HepG2 (cell line): ENCODE measurements at regions not wholly inside any gene's neighbourhood (a gene's known extent, or its start where the extent isn't known, plus 50 kb on each side); places are given as distances from the start of the nearest gene placed in this dataset.

Source experiments
- ATAC-seq: fragments of 200-7000 bp; cut with Tn5 transposase; 3 replicates; pipeline ENCODE4 v1.9.1; 2020; ENCODE audit warnings: mild to moderate bottlenecking, moderate library complexity
- BruUV-seq: library from RNA; stranded (reverse); fragments of 400-500 nt; replicated peaks from 2 replicates; lab custom pipeline; 2021; lab: Mats Ljungman, UMichigan
- CTCF ChIA-PET: fragments of 300-600 bp; formaldehyde crosslinking; extraction: SDS; loops from one replicate; lab custom pipeline; 2021; ENCODE audit warnings: low total read pairs, inconsistent platforms, low intra/inter-chr PET ratio; lab: Yijun Ruan, JAX
- POLR2A ChIA-PET: fragments of 350-600 bp; sonication (Branson Sonifier 250); formaldehyde crosslinking; loops from one replicate; lab custom pipeline; 2020; ENCODE audit warnings: antibody characterized with exemption, inconsistent platforms; lab: Yijun Ruan, JAX
- DNase-seq: peaks from one replicate; pipeline ENCODE4 v3.0.0-alpha.2; 2015; ENCODE audit warnings: low spot score
- FAIRE-seq: peaks from 3 replicates; lab custom pipeline; 2011; peaks lifted over from hg19 to GRCh38; lab: Jason Lieb, UNC
- H2AFZ ChIP-seq: one replicate; pipeline ENCODE4 v1.6.1; 2011; ENCODE audit warnings: low read length, inconsistent platforms
- H3K27ac ChIP-seq: fragments of 300-600 bp; 3 replicates; pipeline ENCODE4 v1.8.0; 2011; ENCODE audit warnings: mixed run types, mild to moderate bottlenecking, mixed read lengths, low read length, inconsistent platforms; ENCODE audit not compliant: insufficient read depth; ENCODE audit errors: extremely low read length
- H3K27me3 ChIP-seq, 2 experiments: fragments of 200-600 bp in 1 of 2; 2 replicates in 1 of 2; 3 replicates in 1 of 2; pipeline versions ENCODE4 v1.6.0 to v1.8.0; 2011; ENCODE audit warnings: low read length in 2 of 2, mild to moderate bottlenecking in 2 of 2, moderate library complexity in 2 of 2, inconsistent platforms in 1 of 2; ENCODE audit not compliant: insufficient read depth in 2 of 2, control insufficient read depth in 1 of 2
- H3K36me3 ChIP-seq, 2 experiments: fragments of 200-600 bp in 1 of 2; replicated peaks in 1 of 2; 2 replicates in 1 of 2; 3 replicates in 1 of 2; pipeline versions ENCODE4 v1.5.1 to v1.8.0; 2011; ENCODE audit warnings: low read length in 2 of 2, inconsistent platforms in 1 of 2; ENCODE audit not compliant: insufficient read depth in 2 of 2, control insufficient read depth in 1 of 2
- H3K4me1 ChIP-seq: 2 replicates; pipeline ENCODE4 v1.5.1; 2012; ENCODE audit warnings: low read length, inconsistent platforms; ENCODE audit not compliant: insufficient read depth
- H3K4me2 ChIP-seq: 2 replicates; pipeline ENCODE4 v1.6.0; 2011; ENCODE audit warnings: low read depth, low read length, inconsistent platforms
- H3K4me3 ChIP-seq, 3 experiments: fragments of 200-600 bp in 1 of 3; sonication (generic), shearing (Covaris generic) in 1 of 3; replicated peaks in 1 of 3; 2 replicates each; pipeline ENCODE4 v1.5.1; 2011 to 2016; ENCODE audit warnings: low read length in 3 of 3, inconsistent platforms in 2 of 3, low read depth in 2 of 3, mild to moderate bottlenecking in 2 of 3, control low read depth in 1 of 3, mixed read lengths in 1 of 3; ENCODE audit not compliant: insufficient read depth in 1 of 3
- H3K79me2 ChIP-seq: one replicate; pipeline ENCODE4 v1.6.1; 2011; ENCODE audit warnings: low read length, inconsistent platforms; ENCODE audit not compliant: insufficient read depth
- H3K9ac ChIP-seq: 2 replicates; pipeline ENCODE4 v1.6.0; 2011; ENCODE audit warnings: mild to moderate bottlenecking, low read depth, low read length, inconsistent platforms; ENCODE audit not compliant: insufficient read depth
- H3K9me3 ChIP-seq: 2 replicates; pipeline ENCODE4 v1.5.1; 2012; ENCODE audit warnings: mild to moderate bottlenecking, low read length
- H4K20me1 ChIP-seq: 2 replicates; pipeline ENCODE4 v1.6.0; 2011; ENCODE audit warnings: inconsistent platforms, mild to moderate bottlenecking, low read length, moderate library complexity; ENCODE audit not compliant: insufficient read depth
- JUND ChIP-seq: sonication (generic); formaldehyde crosslinking; IDR thresholded peaks from 2 replicates; pipeline ENCODE4 v1.8.0; 2022; ENCODE audit warnings: mild to moderate bottlenecking, missing genetic modification reagents
- MAFK ChIP-seq, 2 experiments: IDR thresholded peaks in 1 of 2; conservative IDR thresholded peaks in 1 of 2; 2 replicates each; pipeline ENCODE4 v1.6.1; 2011; ENCODE audit warnings: improper control_type of control experiment in 2 of 2, low read length in 2 of 2
- PAXIP1 ChIP-seq: sonication (generic); formaldehyde crosslinking; conservative IDR thresholded peaks from 2 replicates; pipeline ENCODE4 v1.4.0; 2020; ENCODE audit warnings: mild to moderate bottlenecking, missing genetic modification reagents, moderate library complexity
- ZNF232 ChIP-seq: sonication (generic); formaldehyde crosslinking; IDR thresholded peaks from 2 replicates; pipeline ENCODE4 v1.4.0; 2020; ENCODE audit warnings: missing genetic modification reagents, borderline replicate concordance
- ZNF629 ChIP-seq: sonication (generic); formaldehyde crosslinking; conservative IDR thresholded peaks from 2 replicates; pipeline ENCODE4 v1.5.0; 2020; ENCODE audit warnings: missing genetic modification reagents
- WGBS: methylation state at CpG from one replicate; pipeline ENCODE4 v1.1.6; 2017; ENCODE audit warnings: low lambda C conversion rate; 5-methylcytosine and 5-hydroxymethylcytosine counted together
- in situ Hi-C: cut with HindIII; loops from 2 replicates; pipeline ENCODE4 v1.10.0; 2017; ENCODE audit warnings: low pct_unique_long_range_greater_than_20kb; ENCODE audit not compliant: extremely low pct_ligation_motif_present
- intact Hi-C: fragments of 100-400 bp; cut with micrococcal nuclease; formaldehyde crosslinking; loops from one replicate; pipeline ENCODE4 v1.10.0; 2022; ENCODE audit not compliant: unreplicated experiment

- no peak for ATAC-seq
- Histone ChIP-seq H3K9ac (no peak overlapping the region), H3K4me1 (no peaks in the 10 kb centered on the region), H4K20me1 (no peaks in the 10 kb centered on the region), H2AFZ (no peak overlapping the region), H3K36me3 (no peaks in the 10 kb centered on the region), H3K27ac (no peak overlapping the region), H3K9me3 (no peaks in the 10 kb centered on the region), H3K79me2 (no peaks in the 10 kb centered on the region), H3K4me2 (no peak overlapping the region), H3K4me3 (no peak overlapping the region), H3K27me3 (no peaks in the 10 kb centered on the region)
- ChIA-PET CTCF (no interaction called here), POLR2A (no interaction called here)
- no peak for DNase-seq
- peak in 1 of 2 experiments; percentile 56; a peak in 2 of 4 replicates for TF ChIP-seq MAFK (conservative IDR thresholded peaks at IDR 0.05 in 1 of 2, IDR thresholded peaks at IDR 0.05 in 1 of 2; ENCODE audit: low read length in 2 of 2)
- TF ChIP-seq ZNF232 (CRISPR knock-in tag): no peak
- WGBS: 0% methylated on average over 1 of the region's 1 CpG
- intact Hi-C loops (no loop called here), in situ Hi-C loops (no loop called here)
- BruUV-seq: no TSS peak
- FAIRE-seq: no peak
These were observed 908.7 kb upstream of the CDH9 start for GRCh38 chr5:27947088-27947487.

- DNase-seq: no peak
- Histone ChIP-seq H3K9ac (no peak overlapping the region), H3K27me3 (no peaks in the 10 kb centered on the region), H3K9me3 (no peaks in the 10 kb centered on the region), H2AFZ (no peak overlapping the region), H3K36me3 (no peaks in the 10 kb centered on the region)
- intact Hi-C loops (no loop called here), in situ Hi-C loops (no loop called here)
- TF ChIP-seq JUND (CRISPR knock-in tag) (no peak), ZNF629 (CRISPR knock-in tag) (no peak), PAXIP1 (CRISPR knock-in tag) (no peak)
- TF ChIP-seq, all 625 proteins: peak for 0
- no peak overlapping the region for H3K4me2 ChIP-seq
- WGBS: 14% methylated on average over 3 of the region's 3 CpGs
- no TSS peak for BruUV-seq
- no peaks in the 10 kb centered on the region for H3K4me1 ChIP-seq
- ChIA-PET POLR2A (no interaction called here), CTCF (no interaction called here)
- H4K20me1 ChIP-seq: no peaks in the 10 kb centered on the region
- H3K27ac ChIP-seq: no peak overlapping the region
- no peaks in the 10 kb centered on the region for H3K79me2 ChIP-seq
- FAIRE-seq (no peak), ATAC-seq (no peak)
- H3K4me3 ChIP-seq: no peak overlapping the region
These were observed 906.1 kb upstream of the CDH9 start for GRCh38 chr5:27944471-27944870.
